H1 (cell line): ENCODE measurements at regions not wholly inside any gene's neighbourhood (a gene's known extent, or its start where the extent isn't known, plus 50 kb on each side); places are given as distances from the start of the nearest gene placed in this dataset.

Source experiments
- CTCF ChIA-PET: fragments of 300-600 bp; sonication (Branson Sonifier 250); formaldehyde crosslinking; loops from one replicate; lab custom pipeline; 2021; ENCODE audit not compliant: partially characterized antibody; lab: Charles Lee
- POLR2A ChIA-PET: fragments of 300-600 bp; sonication (Branson Sonifier 250); formaldehyde crosslinking; loops from one replicate; lab custom pipeline; 2021; ENCODE audit warnings: inconsistent platforms; ENCODE audit not compliant: partially characterized antibody; lab: Charles Lee
- DNase-seq, 2 experiments: peaks; one replicate each; pipeline versions ENCODE4 v3.0.0 to v3.0.0-alpha.2; 2010 to 2022; ENCODE audit warnings: low spot score in 2 of 2, low read depth in 1 of 2, mixed read lengths in 1 of 2
- FAIRE-seq: peaks from 2 replicates; lab custom pipeline; 2011; peaks lifted over from hg19 to GRCh38; lab: Jason Lieb, UNC
- H2AFZ ChIP-seq: 2 replicates; pipeline ENCODE4 v1.8.1; 2012; ENCODE audit warnings: low read length, inconsistent platforms
- H2AK5ac ChIP-seq: 2 replicates; pipeline ENCODE4 v1.6.1; 2013; ENCODE audit warnings: low read depth, low read length
- H2BK120ac ChIP-seq: replicated peaks from 2 replicates; pipeline ENCODE3; 2013; ENCODE audit warnings: low read depth, low read length, inconsistent platforms
- H2BK12ac ChIP-seq: 2 replicates; pipeline ENCODE4 v1.6.1; 2013; ENCODE audit warnings: low read depth, low read length
- H2BK15ac ChIP-seq: 2 replicates; pipeline ENCODE4 v1.6.1; 2013; ENCODE audit warnings: low read length
- H2BK20ac ChIP-seq: 2 replicates; pipeline ENCODE4 v1.6.1; 2013; ENCODE audit warnings: low read length
- H2BK5ac ChIP-seq: 2 replicates; pipeline ENCODE4 v1.6.1; 2013; ENCODE audit warnings: low read depth, low read length
- H3K14ac ChIP-seq: 2 replicates; pipeline ENCODE4 v1.6.1; 2013; ENCODE audit warnings: inconsistent platforms; ENCODE audit not compliant: insufficient read length
- H3K18ac ChIP-seq: 2 replicates; pipeline ENCODE4 v1.6.1; 2013; ENCODE audit warnings: low read length; ENCODE audit errors: extremely low read depth
- H3K23ac ChIP-seq: 2 replicates; pipeline ENCODE4 v1.6.1; 2013; ENCODE audit warnings: inconsistent platforms; ENCODE audit not compliant: insufficient read length
- H3K23me2 ChIP-seq: 2 replicates; pipeline ENCODE4 v1.6.1; 2013; ENCODE audit warnings: low read depth, low read length
- H3K27ac ChIP-seq: 2 replicates; pipeline ENCODE4 v1.6.1; 2011; ENCODE audit warnings: low read depth, low read length, inconsistent platforms
- H3K27me3 ChIP-seq, 4 experiments: replicated peaks in 1 of 4; 1 replicate in 1 of 4; 2 replicates in 3 of 4; pipeline versions ENCODE4 v1.6.1 to v1.8.1; 2011 to 2013; ENCODE audit warnings: low read length in 3 of 4, mild to moderate bottlenecking in 3 of 4, inconsistent platforms in 2 of 4, mixed read lengths in 2 of 4, moderate library complexity in 1 of 4; ENCODE audit not compliant: control insufficient read depth in 3 of 4, insufficient read depth in 3 of 4; ENCODE audit errors: extremely low read depth in 1 of 4
- H3K36me3 ChIP-seq, 4 experiments: 2 replicates each; pipeline versions ENCODE4 v1.6.1 to v1.8.1; 2011 to 2013; ENCODE audit warnings: mild to moderate bottlenecking in 4 of 4, low read length in 3 of 4, moderate library complexity in 2 of 4, control low read depth in 1 of 4, inconsistent platforms in 1 of 4; ENCODE audit not compliant: insufficient read depth in 4 of 4, control insufficient read depth in 2 of 4
- H3K4ac ChIP-seq: replicated peaks from 2 replicates; pipeline ENCODE3; 2013; ENCODE audit warnings: low read length, low read depth, mixed read lengths, inconsistent platforms; ENCODE audit not compliant: insufficient read length
- H3K4me1 ChIP-seq, 4 experiments: replicated peaks in 1 of 4; 1 replicate in 1 of 4; 2 replicates in 3 of 4; pipeline versions ENCODE4 v1.6.1 to v1.8.1; 2011 to 2013; ENCODE audit warnings: low read length in 3 of 4, inconsistent platforms in 2 of 4, mixed read lengths in 1 of 4; ENCODE audit not compliant: insufficient read depth in 4 of 4, control insufficient read depth in 3 of 4
- H3K4me2 ChIP-seq, 2 experiments: 2 replicates each; pipeline versions ENCODE4 v1.6.1 to v1.8.1; 2011 to 2013; ENCODE audit warnings: low read depth in 2 of 2, low read length in 2 of 2, control low read depth in 1 of 2, inconsistent platforms in 1 of 2, mild to moderate bottlenecking in 1 of 2; ENCODE audit not compliant: insufficient read depth in 1 of 2
- H3K4me3 ChIP-seq, 4 experiments: fragments of 200-600, 300-600 bp in 1 of 4; sonication (generic), shearing (Covaris generic), sonication (Bioruptor Twin) in 1 of 4; 2 replicates each; pipeline versions ENCODE4 v1.5.1 to v1.8.1; 2011 to 2016; ENCODE audit warnings: low read length in 4 of 4, low read depth in 3 of 4, control low read depth in 2 of 4, inconsistent platforms in 2 of 4, mild to moderate bottlenecking in 2 of 4, mixed read lengths in 1 of 4, moderate library complexity in 1 of 4; ENCODE audit not compliant: insufficient read depth in 2 of 4; ENCODE audit errors: extremely low read depth in 1 of 4
- H3K56ac ChIP-seq: replicated peaks from 2 replicates; pipeline ENCODE3; 2013; ENCODE audit warnings: low read depth, mild to moderate bottlenecking, mixed read lengths, low read length, inconsistent platforms; ENCODE audit not compliant: insufficient read length
- H3K79me1 ChIP-seq: 2 replicates; pipeline ENCODE4 v1.6.1; 2013; ENCODE audit warnings: low read depth, low read length, control low read depth
- H3K79me2 ChIP-seq, 2 experiments: 2 replicates each; pipeline versions ENCODE4 v1.6.1 to v1.8.1; 2012 to 2013; ENCODE audit warnings: low read length in 2 of 2, mild to moderate bottlenecking in 2 of 2, inconsistent platforms in 1 of 2; ENCODE audit not compliant: insufficient read depth in 2 of 2, control insufficient read depth in 1 of 2
- H3K9ac ChIP-seq, 4 experiments: replicated peaks in 1 of 4; 1 replicate in 1 of 4; 2 replicates in 3 of 4; pipeline versions ENCODE4 v1.6.1 to v1.8.1; 2011 to 2013; ENCODE audit warnings: low read depth in 3 of 4, low read length in 3 of 4, control low read depth in 2 of 4, mild to moderate bottlenecking in 2 of 4, moderate library complexity in 2 of 4, inconsistent platforms in 1 of 4; ENCODE audit errors: extremely low read depth in 1 of 4
- H3K9me3 ChIP-seq, 2 experiments: 2 replicates each; pipeline versions ENCODE4 v1.6.1 to v1.8.1; 2012 to 2013; ENCODE audit warnings: mild to moderate bottlenecking in 2 of 2, moderate library complexity in 2 of 2, control low read depth in 1 of 2, inconsistent platforms in 1 of 2, low read depth in 1 of 2, low read length in 1 of 2, mixed read lengths in 1 of 2; ENCODE audit not compliant: insufficient read depth in 2 of 2
- H4K20me1 ChIP-seq, 2 experiments: replicated peaks in 1 of 2; 2 replicates each; pipeline versions ENCODE3 to v1.8.1; 2011 to 2013; ENCODE audit warnings: inconsistent platforms in 2 of 2, low read length in 2 of 2, mild to moderate bottlenecking in 1 of 2; ENCODE audit not compliant: insufficient read depth in 2 of 2, control insufficient read depth in 1 of 2
- H4K5ac ChIP-seq: 2 replicates; pipeline ENCODE4 v1.6.1; 2013; ENCODE audit warnings: low read length, low read depth, mixed read lengths, inconsistent platforms; ENCODE audit not compliant: insufficient read length
- H4K8ac ChIP-seq: 2 replicates; pipeline ENCODE4 v1.8.0; 2013; ENCODE audit warnings: mild to moderate bottlenecking, moderate library complexity, low read length, inconsistent platforms; ENCODE audit not compliant: insufficient read depth; ENCODE audit errors: extremely low read depth
- H4K91ac ChIP-seq: replicated peaks from 2 replicates; pipeline ENCODE3; 2013; ENCODE audit warnings: low read length, mixed read lengths, inconsistent platforms; ENCODE audit not compliant: insufficient read length
- BACH1 ChIP-seq: IDR thresholded peaks from 2 replicates; pipeline ENCODE4 v1.6.1; 2012; ENCODE audit warnings: low read length, improper control_type of control experiment
- CBX5 ChIP-seq: fragments of 300-800, 300-1000 bp; sonication (generic); IDR thresholded peaks from 2 replicates; pipeline ENCODE4 v1.7.1; 2016; ENCODE audit warnings: antibody characterized with exemption, low read length, low read depth
- CEBPB ChIP-seq: IDR thresholded peaks from 2 replicates; pipeline ENCODE4 v1.6.1; 2012; ENCODE audit warnings: low read depth, low read length
- CTBP2 ChIP-seq: IDR thresholded peaks from 2 replicates; pipeline ENCODE4 v1.7.0; 2011; ENCODE audit warnings: borderline replicate concordance, mild to moderate bottlenecking, moderate library complexity, mixed read lengths, low read length; ENCODE audit not compliant: insufficient read depth, insufficient read length
- NRF1 ChIP-seq: IDR thresholded peaks from 2 replicates; pipeline ENCODE4 v1.6.1; 2011; ENCODE audit warnings: mild to moderate bottlenecking, low read depth, low read length, improper control_type of control experiment
- RAD21 ChIP-seq, 2 experiments: IDR thresholded peaks in 1 of 2; conservative IDR thresholded peaks in 1 of 2; 2 replicates each; pipeline ENCODE4 v1.6.1; 2011; ENCODE audit warnings: low read depth in 2 of 2, low read length in 2 of 2, improper control_type of control experiment in 1 of 2, inconsistent platforms in 1 of 2, mild to moderate bottlenecking in 1 of 2, moderate library complexity in 1 of 2
- RNF2 ChIP-seq: fragments of 200-900, 300-1000 bp; sonication (generic); IDR thresholded peaks from 2 replicates; pipeline ENCODE4 v1.7.1; 2016; ENCODE audit warnings: borderline replicate concordance, low read depth, mild to moderate bottlenecking, antibody characterized with exemption, low read length; ENCODE audit not compliant: poor library complexity, severe bottlenecking; ENCODE audit errors: missing control alignments
- SAP30 ChIP-seq: fragments of 300-600 bp; sonication (generic); IDR thresholded peaks from 2 replicates; pipeline ENCODE4 v1.7.1; 2012; ENCODE audit warnings: low read length, moderate library complexity, mild to moderate bottlenecking, inconsistent platforms; ENCODE audit not compliant: insufficient read depth, insufficient replicate concordance
- SP1 ChIP-seq: IDR thresholded peaks from 2 replicates; pipeline ENCODE4 v1.6.1; 2011; ENCODE audit warnings: low read depth, low read length
- SRF ChIP-seq: IDR thresholded peaks from 2 replicates; pipeline ENCODE4 v1.6.1; 2011; ENCODE audit warnings: mild to moderate bottlenecking, low read depth, low read length, moderate library complexity
- TAF1 ChIP-seq: IDR thresholded peaks from 2 replicates; pipeline ENCODE4 v1.6.1; 2011; ENCODE audit warnings: mild to moderate bottlenecking, low read depth, low read length
- TAF7 ChIP-seq: optimal IDR thresholded peaks from 2 replicates; pipeline ENCODE3; 2011; ENCODE audit warnings: low read depth, mild to moderate bottlenecking, inconsistent platforms, low read length, moderate library complexity, borderline replicate concordance
- WGBS, 2 experiments: shearing (Covaris generic) in 1 of 2; methylation state at CpG; one replicate each; pipeline versions ENCODE4 v1.1.6 to v1.1.7; 2013 to 2015; ENCODE audit warnings: low lambda C conversion rate in 2 of 2, mixed read lengths in 2 of 2, inconsistent platforms in 1 of 2, low coverage in 1 of 2, missing lambda C conversion rate in 1 of 2; ENCODE audit not compliant: insufficient replicate concordance in 2 of 2, insufficient coverage in 1 of 2, insufficient read length in 1 of 2; ENCODE audit errors: extremely low coverage in 1 of 2, missing lambda C conversion rate in 1 of 2; 5-methylcytosine and 5-hydroxymethylcytosine counted together
- TF ChIP-seq, protein P1 (sequence below): IDR thresholded peaks from 2 replicates; pipeline ENCODE4 v1.6.1; 2012; ENCODE audit warnings: inconsistent platforms

- Histone ChIP-seq H3K4me3 (no peak overlapping the region), H4K91ac (no peak overlapping the region), H3K18ac (no peak overlapping the region), H2AK5ac (no peak overlapping the region), H2BK20ac (no peak overlapping the region), H3K23ac (no peak overlapping the region), H4K5ac (no peak overlapping the region), H3K4ac (no peak overlapping the region), H4K20me1 (no peaks in the 10 kb centered on the region), H2AFZ (no peak overlapping the region), H3K27ac (no peak overlapping the region), H2BK15ac (no peak overlapping the region), H3K79me2 (no peaks in the 10 kb centered on the region), H3K4me1 (no peaks in the 10 kb centered on the region), H2BK12ac (no peak overlapping the region), H4K8ac (no peak overlapping the region), H3K9me3 (peaks cover 33 to 50% of the 10 kb centered on the region in 2 experiments; a peak in 3 of 4 replicates), H3K36me3 (no peaks in the 10 kb centered on the region), H3K79me1 (no peaks in the 10 kb centered on the region), H3K23me2 (no peaks in the 10 kb centered on the region; the same call in 1 of the 2 replicates), H3K56ac (no peak overlapping the region), H3K4me2 (no peak overlapping the region), H3K9ac (no peak overlapping the region), H3K14ac (no peak overlapping the region), H2BK5ac (no peak overlapping the region), H2BK120ac (no peak overlapping the region), H3K27me3 (no peaks in the 10 kb centered on the region)
- WGBS, 2 experiments: 76% methylated on average over 6 of the region's 6 CpGs; no CpG with 5 or more reads in 1 of the 2 experiments
- POLR2A ChIA-PET: no interaction called here
- DNase-seq: no peak
- FAIRE-seq: no peak
- CTCF ChIA-PET: no interaction called here
- TF ChIP-seq CBX5: no peak
- TF ChIP-seq TAF7: no peak
- no peak for TF ChIP-seq SRF
- no peak for TF ChIP-seq NRF1
- no peak for TF ChIP-seq SAP30
- TF ChIP-seq TAF1: no peak
- TF ChIP-seq BACH1: no peak
- no peak for TF ChIP-seq CEBPB
- no peak for TF ChIP-seq CTBP2
- TF ChIP-seq, protein P1, sequence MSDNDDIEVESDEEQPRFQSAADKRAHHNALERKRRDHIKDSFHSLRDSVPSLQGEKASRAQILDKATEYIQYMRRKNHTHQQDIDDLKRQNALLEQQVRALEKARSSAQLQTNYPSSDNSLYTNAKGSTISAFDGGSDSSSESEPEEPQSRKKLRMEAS: no peak
- TF ChIP-seq RNF2: no peak
- TF ChIP-seq RAD21 (IDR thresholded peaks at IDR 0.05 in 1 of 2, conservative IDR thresholded peaks at IDR 0.05 in 1 of 2; ENCODE audit: low read depth in 2 of 2, low read length in 2 of 2): no peak
- no peak for TF ChIP-seq SP1
Observed at GRCh38 chr22:47963660-47964059, 1201.2 kb downstream of the TBC1D22A start.
